HL-60 (cell line): ENCODE measurements at regions not wholly inside any gene's neighbourhood (a gene's known extent, or its start where the extent isn't known, plus 50 kb on each side); places are given as distances from the start of the nearest gene placed in this dataset.

Experiments
- DNase-seq, 2 experiments: peaks; one replicate each; pipeline ENCODE4 v3.0.0-alpha.2; 2010 to 2020; ENCODE audit warnings: low read depth in 1 of 2, low spot score in 1 of 2
- H3K27ac ChIP-seq: fragments of 250-450 bp; sonication (Bioruptor Pico); replicated peaks from 2 replicates; pipeline ENCODE4 v1.5.1; 2020; ENCODE audit warnings: mild to moderate bottlenecking, moderate library complexity
- H3K27me3 ChIP-seq: fragments of 250-450 bp; sonication (Bioruptor Pico); 2 replicates; pipeline ENCODE4 v1.5.1; 2021; ENCODE audit warnings: mild to moderate bottlenecking, moderate library complexity; ENCODE audit not compliant: insufficient read depth, poor library complexity, severe bottlenecking
- H3K4me3 ChIP-seq: replicated peaks from 2 replicates; pipeline ENCODE4 v1.5.1; 2011; ENCODE audit warnings: mild to moderate bottlenecking, control low read depth, low read length; ENCODE audit not compliant: insufficient read depth
- CTCF ChIP-seq: IDR thresholded peaks from one replicate; pipeline ENCODE4 v1.5.1; 2011; ENCODE audit warnings: low read length, control low read depth, inconsistent platforms; ENCODE audit not compliant: insufficient read depth
- GABPA ChIP-seq: IDR thresholded peaks from 2 replicates; pipeline ENCODE4 v1.6.1; 2012; ENCODE audit warnings: low read depth
- POLR2AphosphoS5 ChIP-seq: IDR thresholded peaks from 2 replicates; pipeline ENCODE4 v1.6.1; 2012; ENCODE audit warnings: low read depth
- REST ChIP-seq: IDR thresholded peaks from 2 replicates; pipeline ENCODE4 v1.6.1; 2012; ENCODE audit warnings: low read depth; ENCODE audit not compliant: insufficient replicate concordance
- SPI1 ChIP-seq: IDR thresholded peaks from 2 replicates; pipeline ENCODE4 v1.6.1; 2012; ENCODE audit warnings: low read depth, mild to moderate bottlenecking, borderline replicate concordance

GRCh38 chr18:41121116-41121826, 833.8 kb upstream of the PIK3C3 start:
- no peak for TF ChIP-seq REST
- no peak for TF ChIP-seq POLR2AphosphoS5
- no peak for TF ChIP-seq CTCF
- TF ChIP-seq SPI1, result no peak
- Histone ChIP-seq H3K4me3 (no peak overlapping the region), H3K27ac (no peak overlapping the region), H3K27me3 (no peaks in the 10 kb centered on the region)
- DNase-seq, result no peak

GRCh38 chr18:41119031-41119430, 836.0 kb upstream of the PIK3C3 start:
- H3K27ac ChIP-seq, result no peak overlapping the region
- DNase-seq, result no peak
- no peak for TF ChIP-seq GABPA
- TF ChIP-seq CTCF, result no peak
- no peak for TF ChIP-seq POLR2AphosphoS5
- no peak for TF ChIP-seq SPI1
- TF ChIP-seq REST, result no peak
- no peaks in the 10 kb centered on the region for H3K27me3 ChIP-seq
- no peak overlapping the region for H3K4me3 ChIP-seq

GRCh38 chr18:41113885-41114482, 841.0 kb upstream of the PIK3C3 start:
- H3K27me3 ChIP-seq, result no peaks in the 10 kb centered on the region
- TF ChIP-seq SPI1 (no peak), CTCF (no peak), REST (no peak), POLR2AphosphoS5 (no peak), GABPA (no peak)
- DNase-seq, result no peak
- H3K4me3 ChIP-seq, result no peak overlapping the region
- no peak overlapping the region for H3K27ac ChIP-seq
